ENCODE measurements at regions not wholly inside any gene's neighbourhood (a gene's known extent, or its start where the extent isn't known, plus 50 kb on each side); places are given as distances from the start of the nearest gene placed in this dataset.

DNA sequence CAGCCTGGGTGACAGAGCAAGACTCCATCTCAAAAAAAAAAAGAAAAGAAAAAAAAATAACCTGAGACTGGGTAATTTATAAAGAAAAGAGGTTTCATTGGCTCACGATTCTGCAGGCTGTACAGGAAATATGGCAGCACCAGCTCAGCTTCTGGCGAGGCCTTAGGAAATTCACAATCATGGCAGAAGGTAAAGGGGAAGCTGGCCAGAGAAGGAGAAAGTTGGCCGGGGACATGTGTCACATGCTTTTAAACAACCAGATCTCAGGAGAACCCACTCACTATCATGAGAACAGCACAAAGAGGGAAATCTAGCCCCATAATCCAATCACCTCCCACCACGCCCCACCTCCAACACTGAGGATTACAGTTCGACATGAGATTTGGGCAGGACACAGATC is 125.3 kb downstream of the DISP1 start:
- Mint-ChIP-seq H3K4me1 (ENCODE audit: low read depth, unreplicated experiment) (no peaks in the 10 kb centered on the region), H3K9me3 (ENCODE audit: unreplicated experiment) (peaks cover 3% of the 10 kb centered on the region), H3K36me3 (ENCODE audit: low read depth, unreplicated experiment) (peaks cover 5% of the 10 kb centered on the region), H3K27ac (ENCODE audit: unreplicated experiment) (no peak overlapping the region), H3K27me3 (ENCODE audit: low read depth, unreplicated experiment) (no peaks in the 10 kb centered on the region), H3K4me3 (ENCODE audit: unreplicated experiment) (no peak overlapping the region)
- TF ChIP-seq EZH2 (IDR thresholded peaks at IDR 0.05; ENCODE audit: insufficient read depth, low read length), result no peak
- TF ChIP-seq, protein P1, sequence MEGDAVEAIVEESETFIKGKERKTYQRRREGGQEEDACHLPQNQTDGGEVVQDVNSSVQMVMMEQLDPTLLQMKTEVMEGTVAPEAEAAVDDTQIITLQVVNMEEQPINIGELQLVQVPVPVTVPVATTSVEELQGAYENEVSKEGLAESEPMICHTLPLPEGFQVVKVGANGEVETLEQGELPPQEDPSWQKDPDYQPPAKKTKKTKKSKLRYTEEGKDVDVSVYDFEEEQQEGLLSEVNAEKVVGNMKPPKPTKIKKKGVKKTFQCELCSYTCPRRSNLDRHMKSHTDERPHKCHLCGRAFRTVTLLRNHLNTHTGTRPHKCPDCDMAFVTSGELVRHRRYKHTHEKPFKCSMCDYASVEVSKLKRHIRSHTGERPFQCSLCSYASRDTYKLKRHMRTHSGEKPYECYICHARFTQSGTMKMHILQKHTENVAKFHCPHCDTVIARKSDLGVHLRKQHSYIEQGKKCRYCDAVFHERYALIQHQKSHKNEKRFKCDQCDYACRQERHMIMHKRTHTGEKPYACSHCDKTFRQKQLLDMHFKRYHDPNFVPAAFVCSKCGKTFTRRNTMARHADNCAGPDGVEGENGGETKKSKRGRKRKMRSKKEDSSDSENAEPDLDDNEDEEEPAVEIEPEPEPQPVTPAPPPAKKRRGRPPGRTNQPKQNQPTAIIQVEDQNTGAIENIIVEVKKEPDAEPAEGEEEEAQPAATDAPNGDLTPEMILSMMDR (IDR thresholded peaks at IDR 0.05; ENCODE audit: insufficient read depth, low read depth, low read length), result no peak
- FAIRE-seq, result no peak
- Histone ChIP-seq H3K27ac (ENCODE audit: low read depth, low read length) (no peak overlapping the region), H2AFZ (ENCODE audit: low read depth, low read length) (no peak overlapping the region), H4K20me1 (ENCODE audit: insufficient read depth, low read length) (no peaks in the 10 kb centered on the region), H3K9me3 (ENCODE audit: insufficient read depth, low read depth, low read length) (no peaks in the 10 kb centered on the region), H3K4me1 (ENCODE audit: insufficient read depth, low read length) (no peaks in the 10 kb centered on the region), H3K9ac (ENCODE audit: low read length) (no peak overlapping the region), H3K36me3 (ENCODE audit: insufficient read depth, low read length) (peaks cover 5% of the 10 kb centered on the region), H3K27me3 (ENCODE audit: insufficient read depth, low read length) (no peaks in the 10 kb centered on the region), H3K4me3 (ENCODE audit: insufficient read depth, low read depth, low read length) (no peak overlapping the region), H3K79me2 (ENCODE audit: insufficient read depth, low read length) (no peaks in the 10 kb centered on the region), H3K4me2 (ENCODE audit: low read length) (no peak overlapping the region)
- no peak for DNase-seq (ENCODE audit: low read depth)

DNA sequence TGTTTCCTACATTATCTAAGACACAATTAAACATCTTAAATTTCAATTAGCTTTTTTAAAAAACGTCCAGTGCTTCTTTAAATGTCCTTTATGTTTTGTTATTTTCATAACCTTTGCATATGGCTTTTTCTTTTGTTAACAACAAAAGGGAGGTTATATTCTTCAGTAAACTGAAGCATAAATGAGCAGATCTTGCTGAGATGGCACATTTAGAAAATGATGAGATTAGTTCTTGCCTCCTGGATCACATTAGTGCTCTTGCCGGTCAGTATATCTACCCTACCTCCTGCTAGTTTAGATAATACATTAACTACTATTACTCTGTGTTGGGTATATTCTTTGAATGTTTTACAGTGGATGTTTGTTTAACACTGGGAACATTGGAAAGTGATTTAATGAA is 126.1 kb downstream of the DISP1 start:
- no peak overlapping the region for H3K27ac Mint-ChIP-seq (ENCODE audit: unreplicated experiment)

DNA sequence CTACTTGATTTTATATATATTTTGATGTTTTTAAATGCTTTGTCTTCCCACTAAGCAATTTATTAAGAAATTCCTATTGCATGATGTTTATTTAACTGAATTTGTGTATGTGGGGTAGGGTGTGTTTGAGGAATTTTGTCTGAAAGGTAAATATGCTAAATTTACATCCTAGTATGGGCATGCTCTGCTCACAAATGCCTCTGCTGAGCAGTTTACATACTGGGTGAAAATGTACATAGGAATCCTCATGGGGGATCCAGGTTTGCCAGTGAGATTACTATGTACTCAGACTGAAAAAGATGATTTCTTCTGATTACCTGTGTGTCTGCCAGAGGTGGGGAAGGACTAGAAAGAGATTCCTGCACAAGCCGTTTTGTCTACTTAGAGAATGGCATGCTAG is 126.6 kb downstream of the DISP1 start:
- Mint-ChIP-seq H3K36me3 (ENCODE audit: low read depth, unreplicated experiment) (peaks cover 5% of the 10 kb centered on the region), H3K9me3 (ENCODE audit: unreplicated experiment) (no peaks in the 10 kb centered on the region), H3K4me3 (ENCODE audit: unreplicated experiment) (no peak overlapping the region), H3K4me1 (ENCODE audit: low read depth, unreplicated experiment) (no peaks in the 10 kb centered on the region), H3K27me3 (ENCODE audit: low read depth, unreplicated experiment) (no peaks in the 10 kb centered on the region), H3K27ac (ENCODE audit: unreplicated experiment) (no peak overlapping the region)
- no peaks in the 10 kb centered on the region for H3K9me3 ChIP-seq (ENCODE audit: insufficient read depth, low read depth, low read length)
- H3K9ac ChIP-seq (ENCODE audit: low read length), result no peak overlapping the region
- H3K79me2 ChIP-seq (ENCODE audit: insufficient read depth, low read length), result no peaks in the 10 kb centered on the region
- no peak for FAIRE-seq
- H3K36me3 ChIP-seq (ENCODE audit: insufficient read depth, low read length), result peaks cover 5% of the 10 kb centered on the region
- H3K4me3 ChIP-seq (ENCODE audit: insufficient read depth, low read depth, low read length), result no peak overlapping the region
- no peak overlapping the region for H2AFZ ChIP-seq (ENCODE audit: low read depth, low read length)
- DNase-seq (ENCODE audit: low read depth), result no peak
- H4K20me1 ChIP-seq (ENCODE audit: insufficient read depth, low read length), result no peaks in the 10 kb centered on the region
- no peak overlapping the region for H3K4me2 ChIP-seq (ENCODE audit: low read length)
- H3K27me3 ChIP-seq (ENCODE audit: insufficient read depth, low read length), result no peaks in the 10 kb centered on the region
- TF ChIP-seq, protein P1 (IDR thresholded peaks at IDR 0.05; ENCODE audit: insufficient read depth, low read depth, low read length), result no peak
- TF ChIP-seq EZH2 (IDR thresholded peaks at IDR 0.05; ENCODE audit: insufficient read depth, low read length), result no peak
- no peaks in the 10 kb centered on the region for H3K4me1 ChIP-seq (ENCODE audit: insufficient read depth, low read length)
- H3K27ac ChIP-seq (ENCODE audit: low read depth, low read length), result no peak overlapping the region

More for the DNA sequence above, 126.1 kb downstream of the DISP1 start:
- H3K27me3 Mint-ChIP-seq (ENCODE audit: low read depth, unreplicated experiment), result no peaks in the 10 kb centered on the region
- no peak overlapping the region for H3K4me2 ChIP-seq (ENCODE audit: low read length)
- FAIRE-seq, result no peak
- no peaks in the 10 kb centered on the region for H3K9me3 ChIP-seq (ENCODE audit: insufficient read depth, low read depth, low read length)
- peaks cover 5% of the 10 kb centered on the region for H3K36me3 ChIP-seq (ENCODE audit: insufficient read depth, low read length)
- no peaks in the 10 kb centered on the region for H3K27me3 ChIP-seq (ENCODE audit: insufficient read depth, low read length)
- TF ChIP-seq EZH2 (IDR thresholded peaks at IDR 0.05; ENCODE audit: insufficient read depth, low read length), result no peak
- TF ChIP-seq, protein P1 (IDR thresholded peaks at IDR 0.05; ENCODE audit: insufficient read depth, low read depth, low read length), result no peak
- H3K9me3 Mint-ChIP-seq (ENCODE audit: unreplicated experiment), result no peaks in the 10 kb centered on the region
- H3K4me3 ChIP-seq (ENCODE audit: insufficient read depth, low read depth, low read length), result no peak overlapping the region
- H3K4me3 Mint-ChIP-seq (ENCODE audit: unreplicated experiment), result no peak overlapping the region
- no peaks in the 10 kb centered on the region for H4K20me1 ChIP-seq (ENCODE audit: insufficient read depth, low read length)
- no peaks in the 10 kb centered on the region for H3K4me1 Mint-ChIP-seq (ENCODE audit: low read depth, unreplicated experiment)
- H3K27ac ChIP-seq (ENCODE audit: low read depth, low read length), result no peak overlapping the region
- no peaks in the 10 kb centered on the region for H3K79me2 ChIP-seq (ENCODE audit: insufficient read depth, low read length)
- H3K36me3 Mint-ChIP-seq (ENCODE audit: low read depth, unreplicated experiment), result peaks cover 5% of the 10 kb centered on the region
- DNase-seq (ENCODE audit: low read depth), result no peak
- no peak overlapping the region for H3K9ac ChIP-seq (ENCODE audit: low read length)
- no peak overlapping the region for H2AFZ ChIP-seq (ENCODE audit: low read depth, low read length)
- H3K4me1 ChIP-seq (ENCODE audit: insufficient read depth, low read length), result no peaks in the 10 kb centered on the region
